ENCODE measurements at regions not wholly inside any gene's neighbourhood (a gene's known extent, or its start where the extent isn't known, plus 50 kb on each side); places are given as distances from the start of the nearest gene placed in this dataset.

DNA sequence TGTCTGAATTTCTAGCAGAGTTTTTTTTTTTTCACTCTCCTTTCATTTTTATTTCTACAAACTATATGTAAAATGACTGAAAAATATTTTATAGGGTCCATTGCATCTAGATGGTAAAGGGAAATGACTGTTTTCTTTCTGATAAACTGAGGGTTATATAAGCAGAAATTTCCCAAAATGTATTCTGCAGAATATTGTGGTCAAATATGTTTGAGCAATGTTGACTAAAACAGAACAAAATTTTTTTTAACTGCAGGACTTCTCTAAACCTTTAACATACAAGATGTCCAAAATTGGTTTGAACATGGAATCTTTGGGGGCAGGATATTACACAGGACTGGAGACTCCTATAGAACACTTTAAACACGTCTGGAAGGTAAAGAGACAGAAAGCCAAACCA is 190.5 kb downstream of the TOMM20 start:
- Mint-ChIP-seq H3K9me3 (ENCODE audit: unreplicated experiment) (peaks cover 4% of the 10 kb centered on the region), H3K27me3 (ENCODE audit: unreplicated experiment) (no peaks in the 10 kb centered on the region), H3K36me3 (ENCODE audit: unreplicated experiment) (no peaks in the 10 kb centered on the region), H3K4me3 (ENCODE audit: unreplicated experiment) (no peak overlapping the region), H3K27ac (ENCODE audit: unreplicated experiment) (no peak overlapping the region), H3K4me1 (ENCODE audit: low read depth, unreplicated experiment) (no peaks in the 10 kb centered on the region)
- TF ChIP-seq, protein P1, sequence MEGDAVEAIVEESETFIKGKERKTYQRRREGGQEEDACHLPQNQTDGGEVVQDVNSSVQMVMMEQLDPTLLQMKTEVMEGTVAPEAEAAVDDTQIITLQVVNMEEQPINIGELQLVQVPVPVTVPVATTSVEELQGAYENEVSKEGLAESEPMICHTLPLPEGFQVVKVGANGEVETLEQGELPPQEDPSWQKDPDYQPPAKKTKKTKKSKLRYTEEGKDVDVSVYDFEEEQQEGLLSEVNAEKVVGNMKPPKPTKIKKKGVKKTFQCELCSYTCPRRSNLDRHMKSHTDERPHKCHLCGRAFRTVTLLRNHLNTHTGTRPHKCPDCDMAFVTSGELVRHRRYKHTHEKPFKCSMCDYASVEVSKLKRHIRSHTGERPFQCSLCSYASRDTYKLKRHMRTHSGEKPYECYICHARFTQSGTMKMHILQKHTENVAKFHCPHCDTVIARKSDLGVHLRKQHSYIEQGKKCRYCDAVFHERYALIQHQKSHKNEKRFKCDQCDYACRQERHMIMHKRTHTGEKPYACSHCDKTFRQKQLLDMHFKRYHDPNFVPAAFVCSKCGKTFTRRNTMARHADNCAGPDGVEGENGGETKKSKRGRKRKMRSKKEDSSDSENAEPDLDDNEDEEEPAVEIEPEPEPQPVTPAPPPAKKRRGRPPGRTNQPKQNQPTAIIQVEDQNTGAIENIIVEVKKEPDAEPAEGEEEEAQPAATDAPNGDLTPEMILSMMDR (IDR thresholded peaks at IDR 0.05; ENCODE audit: partially characterized antibody, unreplicated experiment): no peak
- no peak for DNase-seq

DNA sequence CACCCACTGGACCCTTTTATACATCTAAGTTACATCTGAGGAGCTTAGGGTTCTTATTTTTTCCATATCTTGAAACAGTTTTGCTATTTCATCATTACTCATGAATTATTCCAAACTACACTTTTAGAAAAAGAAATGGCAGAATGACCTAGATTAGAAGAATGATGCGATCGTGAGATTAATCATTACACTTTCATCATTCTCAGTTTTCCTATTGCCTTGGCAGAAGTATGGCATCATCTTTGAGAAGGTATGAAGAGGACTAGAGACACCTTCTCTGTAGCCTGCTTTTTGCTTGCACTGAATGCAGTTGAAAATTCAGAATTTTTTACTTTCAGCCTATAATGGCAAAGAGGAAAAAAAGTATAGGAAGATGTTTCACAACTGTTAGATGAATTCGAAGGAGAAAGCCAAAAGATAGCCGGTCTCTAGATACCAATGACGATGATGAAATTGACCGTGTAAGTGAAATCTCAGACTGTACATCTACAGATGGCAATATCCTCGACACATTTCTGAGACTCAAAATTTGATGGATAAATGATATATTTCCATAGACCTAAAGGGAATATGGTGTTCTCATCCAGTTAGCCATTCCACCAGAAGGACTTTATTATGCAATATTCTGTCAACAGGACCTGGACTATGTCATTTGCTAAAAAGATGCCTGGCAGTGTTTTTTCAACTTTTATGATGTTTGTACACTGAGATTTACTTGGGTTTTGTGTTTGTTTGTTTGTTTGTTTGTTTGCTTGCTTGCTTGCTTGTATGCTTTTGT is 191.8 kb downstream of the TOMM20 start:
- Mint-ChIP-seq H3K4me1 (ENCODE audit: low read depth, unreplicated experiment) (no peaks in the 10 kb centered on the region), H3K27me3 (ENCODE audit: unreplicated experiment) (peaks cover 4% of the 10 kb centered on the region), H3K9me3 (ENCODE audit: unreplicated experiment) (peaks cover 4% of the 10 kb centered on the region), H3K4me3 (ENCODE audit: unreplicated experiment) (no peak overlapping the region), H3K27ac (ENCODE audit: unreplicated experiment) (no peak overlapping the region), H3K36me3 (ENCODE audit: unreplicated experiment) (no peaks in the 10 kb centered on the region)
- DNase-seq: no peak
- TF ChIP-seq, protein P1 (IDR thresholded peaks at IDR 0.05; ENCODE audit: partially characterized antibody, unreplicated experiment): no peak

DNA sequence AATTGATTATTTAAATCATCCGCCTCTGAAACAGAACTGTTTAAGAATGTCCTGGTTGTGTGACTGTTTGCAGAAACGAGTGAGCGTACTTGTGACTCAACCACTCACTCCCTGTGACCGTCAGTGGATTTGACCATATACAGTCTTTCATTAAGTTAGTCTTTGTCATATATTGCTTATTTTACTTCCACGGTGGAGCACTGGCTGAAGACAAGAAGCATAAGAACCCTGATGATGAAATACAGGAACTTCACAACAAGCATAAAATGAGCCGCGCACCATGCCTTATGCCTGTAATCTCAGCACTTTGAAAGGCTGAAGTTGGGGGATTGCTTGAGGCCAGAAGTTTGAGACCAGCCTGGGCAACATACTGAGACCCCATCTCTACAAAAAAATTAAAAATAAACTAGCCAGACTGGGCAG is 194.0 kb downstream of the TOMM20 start:
- Mint-ChIP-seq H3K36me3 (ENCODE audit: unreplicated experiment) (no peaks in the 10 kb centered on the region), H3K4me3 (ENCODE audit: unreplicated experiment) (no peak overlapping the region), H3K27ac (ENCODE audit: unreplicated experiment) (no peak overlapping the region), H3K9me3 (ENCODE audit: unreplicated experiment) (peaks cover 4% of the 10 kb centered on the region), H3K27me3 (ENCODE audit: unreplicated experiment) (peaks cover 4% of the 10 kb centered on the region), H3K4me1 (ENCODE audit: low read depth, unreplicated experiment) (no peaks in the 10 kb centered on the region)
- TF ChIP-seq, protein P1 (IDR thresholded peaks at IDR 0.05; ENCODE audit: partially characterized antibody, unreplicated experiment): no peak
- DNase-seq: no peak

DNA sequence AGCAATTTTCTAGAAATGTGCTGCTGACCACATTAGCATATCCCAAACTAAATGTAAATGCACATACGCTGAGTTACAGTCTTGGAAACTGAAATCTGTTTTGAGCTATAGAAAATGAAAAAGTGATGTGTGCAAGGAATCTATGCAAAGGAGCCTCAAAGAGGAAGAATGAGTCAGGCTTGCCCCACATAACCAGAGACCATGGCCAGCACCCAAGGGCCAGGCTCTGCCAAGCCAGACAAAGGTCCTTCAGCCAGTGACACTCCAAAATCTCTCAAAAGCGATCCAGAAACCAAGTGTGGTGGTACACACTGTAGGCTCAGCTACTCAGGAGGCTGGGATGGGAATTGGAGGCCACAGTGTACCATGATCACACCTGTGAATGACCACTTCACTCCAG is 195.2 kb downstream of the TOMM20 start:
- peaks cover 4% of the 10 kb centered on the region for H3K27me3 Mint-ChIP-seq (ENCODE audit: unreplicated experiment)
- peaks cover 4% of the 10 kb centered on the region for H3K9me3 Mint-ChIP-seq (ENCODE audit: unreplicated experiment)
- H3K4me1 Mint-ChIP-seq (ENCODE audit: low read depth, unreplicated experiment): peaks cover 2% of the 10 kb centered on the region
- H3K4me3 Mint-ChIP-seq (ENCODE audit: unreplicated experiment): no peak overlapping the region
- TF ChIP-seq, protein P1 (IDR thresholded peaks at IDR 0.05; ENCODE audit: partially characterized antibody, unreplicated experiment): no peak
- H3K27ac Mint-ChIP-seq (ENCODE audit: unreplicated experiment): no peak overlapping the region
- no peak for DNase-seq
- no peaks in the 10 kb centered on the region for H3K36me3 Mint-ChIP-seq (ENCODE audit: unreplicated experiment)
